PC-9 (cell line): ENCODE measurements at regions not wholly inside any gene's neighbourhood (a gene's known extent, or its start where the extent isn't known, plus 50 kb on each side); places are given as distances from the start of the nearest gene placed in this dataset.

Source experiments
- EZH2 ChIP-seq: fragments of 200-600 bp; sonication (generic); IDR thresholded peaks from 2 replicates; pipeline ENCODE4 v1.8.0; 2017; ENCODE audit warnings: antibody characterized with exemption, low read depth
- TF ChIP-seq, protein P1 (sequence below): fragments of 200-600 bp; sonication (generic); conservative IDR thresholded peaks from 2 replicates; pipeline ENCODE4 v1.6.1; 2017; ENCODE audit warnings: mixed run types, antibody characterized with exemption, mild to moderate bottlenecking, moderate library complexity

DNA sequence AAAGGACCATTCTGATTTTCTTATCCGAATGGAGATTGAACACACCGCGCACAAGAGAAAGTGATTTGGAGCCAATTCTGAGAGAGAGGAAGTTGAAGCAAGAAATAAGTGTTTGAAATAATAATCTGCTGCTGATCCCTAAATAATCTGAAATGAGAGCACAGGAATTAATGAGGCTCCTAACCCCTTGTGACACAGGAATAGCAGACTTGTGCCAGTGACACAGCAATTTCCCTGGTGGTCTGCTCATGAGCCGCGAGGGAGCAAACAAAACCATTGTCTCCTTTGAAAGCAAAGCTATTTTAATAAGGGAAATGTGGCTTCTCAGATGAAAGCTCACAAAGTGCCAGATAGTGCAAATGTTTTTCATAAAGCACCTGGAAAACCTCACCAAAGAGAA lies 936.1 kb upstream of the WWC1 start:
- TF ChIP-seq, protein P1, sequence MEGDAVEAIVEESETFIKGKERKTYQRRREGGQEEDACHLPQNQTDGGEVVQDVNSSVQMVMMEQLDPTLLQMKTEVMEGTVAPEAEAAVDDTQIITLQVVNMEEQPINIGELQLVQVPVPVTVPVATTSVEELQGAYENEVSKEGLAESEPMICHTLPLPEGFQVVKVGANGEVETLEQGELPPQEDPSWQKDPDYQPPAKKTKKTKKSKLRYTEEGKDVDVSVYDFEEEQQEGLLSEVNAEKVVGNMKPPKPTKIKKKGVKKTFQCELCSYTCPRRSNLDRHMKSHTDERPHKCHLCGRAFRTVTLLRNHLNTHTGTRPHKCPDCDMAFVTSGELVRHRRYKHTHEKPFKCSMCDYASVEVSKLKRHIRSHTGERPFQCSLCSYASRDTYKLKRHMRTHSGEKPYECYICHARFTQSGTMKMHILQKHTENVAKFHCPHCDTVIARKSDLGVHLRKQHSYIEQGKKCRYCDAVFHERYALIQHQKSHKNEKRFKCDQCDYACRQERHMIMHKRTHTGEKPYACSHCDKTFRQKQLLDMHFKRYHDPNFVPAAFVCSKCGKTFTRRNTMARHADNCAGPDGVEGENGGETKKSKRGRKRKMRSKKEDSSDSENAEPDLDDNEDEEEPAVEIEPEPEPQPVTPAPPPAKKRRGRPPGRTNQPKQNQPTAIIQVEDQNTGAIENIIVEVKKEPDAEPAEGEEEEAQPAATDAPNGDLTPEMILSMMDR: no peak
- no peak for TF ChIP-seq EZH2
